C4-2B (cell line): ENCODE measurements at regions not wholly inside any gene's neighbourhood (a gene's known extent, or its start where the extent isn't known, plus 50 kb on each side); places are given as distances from the start of the nearest gene placed in this dataset.

Experiments
- H3K27ac ChIP-seq: fragments of 450-650 bp; 2 replicates; pipeline ENCODE4 v1.5.1; 2017
- CTCF ChIP-seq: fragments of 450-650 bp; conservative IDR thresholded peaks from 2 replicates; pipeline ENCODE4 v1.5.1; 2017; ENCODE audit warnings: mild to moderate bottlenecking
- ZFX ChIP-seq: fragments of 450-650 bp; IDR thresholded peaks from 2 replicates; pipeline ENCODE4 v1.6.1; 2017

- no peak for TF ChIP-seq CTCF
- TF ChIP-seq ZFX = no peak
Measured at GRCh38 chr3:40976241-40976640, 223.1 kb upstream of the CTNNB1 start.

GRCh38 chr3:40978442-40978841 lies 220.9 kb upstream of the CTNNB1 start:
- H3K27ac ChIP-seq = no peak overlapping the region
- TF ChIP-seq CTCF (no peak), ZFX (no peak)

More at GRCh38 chr3:40976241-40976640, 223.1 kb upstream of the CTNNB1 start:
- H3K27ac ChIP-seq = no peak overlapping the region

- H3K27ac ChIP-seq = no peak overlapping the region
- TF ChIP-seq CTCF (no peak), ZFX (no peak)
Measured at GRCh38 chr3:40979962-40980361, 219.3 kb upstream of the CTNNB1 start.

GRCh38 chr3:40980467-40980866 lies 218.8 kb upstream of the CTNNB1 start:
- H3K27ac ChIP-seq = no peak overlapping the region
- TF ChIP-seq CTCF = no peak
- no peak for TF ChIP-seq ZFX

- peak overlapping the region; percentile 26; the same call in 1 of the 2 replicates for H3K27ac ChIP-seq
- TF ChIP-seq ZFX (no peak), CTCF (no peak)
Measured at GRCh38 chr3:40985195-40985594, 214.1 kb upstream of the CTNNB1 start.

- no peak for TF ChIP-seq CTCF
- no peak for TF ChIP-seq ZFX
- H3K27ac ChIP-seq = no peak overlapping the region
Measured at GRCh38 chr3:40988468-40988867, 210.8 kb upstream of the CTNNB1 start.

- TF ChIP-seq CTCF (no peak), ZFX (no peak)
- H3K27ac ChIP-seq = no peak overlapping the region
Measured at GRCh38 chr3:40989141-40990061, 209.9 kb upstream of the CTNNB1 start.
